ENCODE measurements at regions not wholly inside any gene's neighbourhood (a gene's known extent, or its start where the extent isn't known, plus 50 kb on each side); places are given as distances from the start of the nearest gene placed in this dataset.

GRCh38 chr13:37364007-37364406 is 234.6 kb downstream of the POSTN start:
- Histone ChIP-seq H3K9me3 (replicated peaks in 1 of 2; ENCODE audit: control insufficient read depth in 2 of 2, insufficient read depth in 1 of 2, low read depth in 1 of 2, low read length in 2 of 2) (no peaks in the 10 kb centered on the region), H4K91ac (ENCODE audit: low read depth, low read length, poor library complexity) (no peak overlapping the region), H2BK15ac (ENCODE audit: low read length) (no peak overlapping the region), H2AK5ac (ENCODE audit: low read depth, low read length) (no peak overlapping the region), H2BK5ac (ENCODE audit: low read length) (no peak overlapping the region), H3K27ac (replicated peaks; ENCODE audit: low read length) (no peak overlapping the region), H3K27me3 (ENCODE audit: control insufficient read depth in 3 of 3, insufficient read depth in 3 of 3, low read depth in 1 of 3, low read length in 3 of 3) (no peaks in the 10 kb centered on the region), H3K79me1 (ENCODE audit: low read depth, low read length) (no peaks in the 10 kb centered on the region), H3K4me2 (ENCODE audit: insufficient read depth, low read length, poor library complexity, severe bottlenecking) (no peak overlapping the region), H3K14ac (ENCODE audit: low read length) (no peak overlapping the region), H3K9ac (ENCODE audit: low read depth, low read length, poor library complexity) (no peak overlapping the region), H3K23ac (ENCODE audit: low read depth, low read length, poor library complexity) (no peak overlapping the region), H3K36me3 (replicated peaks in 1 of 2; ENCODE audit: control insufficient read depth in 2 of 2, insufficient read depth in 2 of 2, low read length in 2 of 2) (no peaks in the 10 kb centered on the region), H4K8ac (ENCODE audit: low read depth, low read length) (no peak overlapping the region), H3K4me3 (ENCODE audit: low read length in 2 of 2) (no peak overlapping the region), H2BK12ac (ENCODE audit: low read length) (no peak overlapping the region), H3K4ac (ENCODE audit: low read length) (no peak overlapping the region), H2AFZ (ENCODE audit: low read length) (no peak overlapping the region), H3K4me1 (ENCODE audit: control insufficient read depth in 2 of 2, insufficient read depth in 1 of 2, low read depth in 1 of 2, low read length in 2 of 2) (peaks cover 0 to 2% of the 10 kb centered on the region in 2 donors), H3K18ac (ENCODE audit: low read length) (no peak overlapping the region), H2BK120ac (ENCODE audit: low read depth, low read length) (no peak overlapping the region)
- no peak for DNase-seq (ENCODE audit: low spot score)
- no CpG with 5 or more reads among the region's 1 CpG for WGBS, 2 donors (ENCODE audit: extremely low coverage in 2 of 2, insufficient read length in 2 of 2, insufficient replicate concordance in 1 of 2)

GRCh38 chr13:37361608-37362007 is 237.0 kb downstream of the POSTN start:
- Histone ChIP-seq H3K9me3 (replicated peaks in 1 of 2; ENCODE audit: control insufficient read depth in 2 of 2, insufficient read depth in 1 of 2, low read depth in 1 of 2, low read length in 2 of 2) (no peaks in the 10 kb centered on the region), H3K4ac (ENCODE audit: low read length) (no peak overlapping the region), H3K4me3 (ENCODE audit: low read length in 2 of 2) (no peak overlapping the region), H3K27ac (replicated peaks; ENCODE audit: low read length) (no peak overlapping the region), H2BK120ac (ENCODE audit: low read depth, low read length) (no peak overlapping the region), H3K14ac (ENCODE audit: low read length) (no peak overlapping the region), H3K23ac (ENCODE audit: low read depth, low read length, poor library complexity) (no peak overlapping the region), H3K9ac (ENCODE audit: low read depth, low read length, poor library complexity) (no peak overlapping the region), H2AFZ (ENCODE audit: low read length) (no peak overlapping the region), H3K36me3 (replicated peaks in 1 of 2; ENCODE audit: control insufficient read depth in 2 of 2, insufficient read depth in 2 of 2, low read length in 2 of 2) (no peaks in the 10 kb centered on the region), H2AK5ac (ENCODE audit: low read depth, low read length) (no peak overlapping the region), H4K91ac (ENCODE audit: low read depth, low read length, poor library complexity) (no peak overlapping the region), H2BK5ac (ENCODE audit: low read length) (no peak overlapping the region), H3K4me2 (ENCODE audit: insufficient read depth, low read length, poor library complexity, severe bottlenecking) (no peak overlapping the region), H3K27me3 (ENCODE audit: control insufficient read depth in 3 of 3, insufficient read depth in 3 of 3, low read depth in 1 of 3, low read length in 3 of 3) (no peaks in the 10 kb centered on the region), H2BK15ac (ENCODE audit: low read length) (no peak overlapping the region), H3K18ac (ENCODE audit: low read length) (no peak overlapping the region), H2BK12ac (ENCODE audit: low read length) (no peak overlapping the region), H4K8ac (ENCODE audit: low read depth, low read length) (no peak overlapping the region), H3K4me1 (ENCODE audit: control insufficient read depth in 2 of 2, insufficient read depth in 1 of 2, low read depth in 1 of 2, low read length in 2 of 2) (no peaks in the 10 kb centered on the region), H3K79me1 (ENCODE audit: low read depth, low read length) (no peaks in the 10 kb centered on the region)
- no peak for DNase-seq (ENCODE audit: low spot score)
- no CpG with 5 or more reads among the region's 3 CpGs for WGBS, 2 donors (ENCODE audit: extremely low coverage in 2 of 2, insufficient read length in 2 of 2, insufficient replicate concordance in 1 of 2)

- Histone ChIP-seq H2BK12ac (ENCODE audit: low read length) (no peak overlapping the region), H3K27ac (replicated peaks; ENCODE audit: low read length) (no peak overlapping the region), H3K79me1 (ENCODE audit: low read depth, low read length) (no peaks in the 10 kb centered on the region), H3K4me1 (ENCODE audit: control insufficient read depth in 2 of 2, insufficient read depth in 1 of 2, low read depth in 1 of 2, low read length in 2 of 2) (no peaks in the 10 kb centered on the region), H2BK5ac (ENCODE audit: low read length) (no peak overlapping the region), H4K91ac (ENCODE audit: low read depth, low read length, poor library complexity) (no peak overlapping the region), H3K9me3 (replicated peaks in 1 of 2; ENCODE audit: control insufficient read depth in 2 of 2, insufficient read depth in 1 of 2, low read depth in 1 of 2, low read length in 2 of 2) (no peaks in the 10 kb centered on the region), H2BK120ac (ENCODE audit: low read depth, low read length) (no peak overlapping the region), H2AK5ac (ENCODE audit: low read depth, low read length) (no peak overlapping the region), H4K8ac (ENCODE audit: low read depth, low read length) (no peak overlapping the region), H2BK15ac (ENCODE audit: low read length) (no peak overlapping the region), H3K4me2 (ENCODE audit: insufficient read depth, low read length, poor library complexity, severe bottlenecking) (no peak overlapping the region), H3K18ac (ENCODE audit: low read length) (no peak overlapping the region), H3K36me3 (replicated peaks in 1 of 2; ENCODE audit: control insufficient read depth in 2 of 2, insufficient read depth in 2 of 2, low read length in 2 of 2) (no peaks in the 10 kb centered on the region), H3K9ac (ENCODE audit: low read depth, low read length, poor library complexity) (no peak overlapping the region), H3K4me3 (ENCODE audit: low read length in 2 of 2) (no peak overlapping the region), H3K23ac (ENCODE audit: low read depth, low read length, poor library complexity) (no peak overlapping the region), H3K14ac (ENCODE audit: low read length) (no peak overlapping the region), H3K27me3 (ENCODE audit: control insufficient read depth in 3 of 3, insufficient read depth in 3 of 3, low read depth in 1 of 3, low read length in 3 of 3) (no peaks in the 10 kb centered on the region), H3K4ac (ENCODE audit: low read length) (no peak overlapping the region), H2AFZ (ENCODE audit: low read length) (no peak overlapping the region)
- no peak for DNase-seq (ENCODE audit: low spot score)
- no CpG with 5 or more reads among the region's 2 CpGs for WGBS, 2 donors (ENCODE audit: extremely low coverage in 2 of 2, insufficient read length in 2 of 2, insufficient replicate concordance in 1 of 2)
Measured at GRCh38 chr13:37360556-37360955, 238.0 kb downstream of the POSTN start.

GRCh38 chr13:37357548-37357947 is 241.0 kb downstream of the POSTN start:
- no peaks in the 10 kb centered on the region for H3K79me1 ChIP-seq (ENCODE audit: low read depth, low read length)
- no peak overlapping the region for H4K8ac ChIP-seq (ENCODE audit: low read depth, low read length)
- H3K27ac ChIP-seq (replicated peaks; ENCODE audit: low read length), result no peak overlapping the region
- no peaks in the 10 kb centered on the region for H3K9me3 ChIP-seq (replicated peaks in 1 of 2; ENCODE audit: control insufficient read depth in 2 of 2, insufficient read depth in 1 of 2, low read depth in 1 of 2, low read length in 2 of 2)
- no peak overlapping the region for H2BK120ac ChIP-seq (ENCODE audit: low read depth, low read length)
- H3K9ac ChIP-seq (ENCODE audit: low read depth, low read length, poor library complexity), result no peak overlapping the region
- no peak overlapping the region for H2AK5ac ChIP-seq (ENCODE audit: low read depth, low read length)
- H2AFZ ChIP-seq (ENCODE audit: low read length), result no peak overlapping the region
- H3K14ac ChIP-seq (ENCODE audit: low read length), result no peak overlapping the region
- no CpG with 5 or more reads among the region's 1 CpG for WGBS, 2 donors (ENCODE audit: extremely low coverage in 2 of 2, insufficient read length in 2 of 2, insufficient replicate concordance in 1 of 2)
- no peaks in the 10 kb centered on the region for H3K27me3 ChIP-seq (ENCODE audit: control insufficient read depth in 3 of 3, insufficient read depth in 3 of 3, low read depth in 1 of 3, low read length in 3 of 3)
- no peak for DNase-seq (ENCODE audit: low spot score)
- no peak overlapping the region for H2BK15ac ChIP-seq (ENCODE audit: low read length)
- no peaks in the 10 kb centered on the region for H3K36me3 ChIP-seq (replicated peaks in 1 of 2; ENCODE audit: control insufficient read depth in 2 of 2, insufficient read depth in 2 of 2, low read length in 2 of 2)
- no peak overlapping the region for H2BK5ac ChIP-seq (ENCODE audit: low read length)
- no peaks in the 10 kb centered on the region for H3K4me1 ChIP-seq (ENCODE audit: control insufficient read depth in 2 of 2, insufficient read depth in 1 of 2, low read depth in 1 of 2, low read length in 2 of 2)
- no peak overlapping the region for H2BK12ac ChIP-seq (ENCODE audit: low read length)
- no peak overlapping the region for H3K23ac ChIP-seq (ENCODE audit: low read depth, low read length, poor library complexity)
- no peak overlapping the region for H3K4ac ChIP-seq (ENCODE audit: low read length)
- H3K4me3 ChIP-seq (ENCODE audit: low read length in 2 of 2), result no peak overlapping the region
- H4K91ac ChIP-seq (ENCODE audit: low read depth, low read length, poor library complexity), result no peak overlapping the region
- H3K4me2 ChIP-seq (ENCODE audit: insufficient read depth, low read length, poor library complexity, severe bottlenecking), result no peak overlapping the region
- H3K18ac ChIP-seq (ENCODE audit: low read length), result no peak overlapping the region
